ENCODE measurements at regions not wholly inside any gene's neighbourhood (a gene's known extent, or its start where the extent isn't known, plus 50 kb on each side); places are given as distances from the start of the nearest gene placed in this dataset.

DNA sequence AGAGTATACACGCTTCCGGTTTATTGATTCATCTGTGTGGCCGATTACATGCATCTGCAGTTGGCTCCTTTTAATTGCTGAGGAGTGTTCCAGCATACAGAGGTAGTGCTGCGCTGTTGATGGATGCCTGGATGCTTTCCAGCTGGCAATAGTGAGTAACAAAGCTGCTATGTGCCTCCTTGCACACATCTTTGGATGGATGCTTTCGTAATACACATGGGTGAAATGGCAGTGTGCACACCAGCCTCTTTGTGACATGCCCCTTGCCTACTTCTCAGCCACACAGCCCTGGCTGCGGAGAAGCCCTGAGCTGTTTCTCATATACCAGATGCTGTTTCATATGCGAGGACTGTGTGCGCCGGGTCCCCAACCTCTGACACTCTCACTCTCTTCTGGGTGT, 151.0 kb downstream of the GADD45G start:
- H4K91ac ChIP-seq (replicated peaks; ENCODE audit: insufficient read length, low read length), result no peak overlapping the region
- no peak overlapping the region for H4K8ac ChIP-seq (ENCODE audit: extremely low read depth, insufficient read depth, low read length)
- no peaks in the 10 kb centered on the region for H3K36me3 ChIP-seq (ENCODE audit: control insufficient read depth in 2 of 4, insufficient read depth in 4 of 4, low read length in 3 of 4)
- no peaks in the 10 kb centered on the region for H3K27me3 ChIP-seq (replicated peaks in 1 of 4; ENCODE audit: control insufficient read depth in 3 of 4, extremely low read depth in 1 of 4, insufficient read depth in 3 of 4, low read length in 3 of 4)
- DNase-seq (ENCODE audit: low read depth in 1 of 2, low spot score in 2 of 2) (no peak), FAIRE-seq (no peak)
- no peaks in the 10 kb centered on the region for H3K79me1 ChIP-seq (ENCODE audit: low read depth, low read length)
- H3K4me2 ChIP-seq (ENCODE audit: insufficient read depth in 1 of 2, low read depth in 2 of 2, low read length in 2 of 2), result no peak overlapping the region
- H3K9me3 ChIP-seq (ENCODE audit: insufficient read depth in 2 of 2, low read depth in 1 of 2, low read length in 1 of 2), result no peaks in the 10 kb centered on the region
- H3K23me2 ChIP-seq (ENCODE audit: low read depth, low read length), result no peaks in the 10 kb centered on the region
- H3K18ac ChIP-seq (ENCODE audit: extremely low read depth, low read length), result no peak overlapping the region
- no peak overlapping the region for H4K5ac ChIP-seq (ENCODE audit: insufficient read length, low read depth, low read length)
- H4K20me1 ChIP-seq (replicated peaks in 1 of 2; ENCODE audit: control insufficient read depth in 1 of 2, insufficient read depth in 2 of 2, low read length in 2 of 2), result no peaks in the 10 kb centered on the region
- H3K27ac ChIP-seq (ENCODE audit: low read depth, low read length), result no peak overlapping the region
- H2BK20ac ChIP-seq (ENCODE audit: low read length), result no peak overlapping the region
- H3K4me1 ChIP-seq (replicated peaks in 1 of 4; ENCODE audit: control insufficient read depth in 3 of 4, insufficient read depth in 4 of 4, low read length in 3 of 4), result peaks cover 0 to 7% (median 3%) of the 10 kb centered on the region in 4 experiments; a peak in 2 of 7 replicates
- ChIA-PET CTCF (ENCODE audit: partially characterized antibody) (interaction anchor here (1.0 to 2.7 kb wide), 8 partner anchors 13 to 191 kb away, joined by 3 to 8 read pairs (median 4); no protein-coding TSS in a partner anchor), POLR2A (ENCODE audit: partially characterized antibody) (interaction anchor here (1.3 kb wide), 2 partner anchors 81 to 151 kb away, joined by 3 to 5 read pairs; partner anchors contain the start of gene GADD45G)
- WGBS, 2 experiments (ENCODE audit: extremely low coverage in 1 of 2, insufficient coverage in 1 of 2, insufficient read length in 1 of 2, insufficient replicate concordance in 2 of 2, low coverage in 1 of 2, low lambda C conversion rate in 2 of 2, missing lambda C conversion rate in 1 of 2), result 77% methylated on average over 9 of the region's 9 CpGs; no CpG with 5 or more reads in 1 of the 2 experiments
- H2BK5ac ChIP-seq (ENCODE audit: low read depth, low read length), result no peak overlapping the region
- no peak overlapping the region for H2BK15ac ChIP-seq (ENCODE audit: low read length)
- H2AK5ac ChIP-seq (ENCODE audit: low read depth, low read length), result no peak overlapping the region
- no peak overlapping the region for H3K56ac ChIP-seq (replicated peaks; ENCODE audit: insufficient read length, low read depth, low read length)
- H2BK12ac ChIP-seq (ENCODE audit: low read depth, low read length), result no peak overlapping the region
- no peak overlapping the region for H3K9ac ChIP-seq (replicated peaks in 1 of 4; ENCODE audit: extremely low read depth in 1 of 4, low read depth in 3 of 4, low read length in 3 of 4)
- no peak overlapping the region for H2AFZ ChIP-seq (ENCODE audit: low read length)
- H3K23ac ChIP-seq (ENCODE audit: insufficient read length), result no peak overlapping the region
- no peak overlapping the region for H2BK120ac ChIP-seq (replicated peaks; ENCODE audit: low read depth, low read length)
- H3K14ac ChIP-seq (ENCODE audit: insufficient read length), result no peak overlapping the region
- no peak overlapping the region for H3K4me3 ChIP-seq (ENCODE audit: extremely low read depth in 1 of 4, insufficient read depth in 2 of 4, low read depth in 3 of 4, low read length in 4 of 4)
- H3K79me2 ChIP-seq (ENCODE audit: control insufficient read depth in 1 of 2, insufficient read depth in 2 of 2, low read length in 2 of 2), result no peaks in the 10 kb centered on the region
- no peak overlapping the region for H3K4ac ChIP-seq (replicated peaks; ENCODE audit: insufficient read length, low read depth, low read length)
- TF ChIP-seq SP4 (IDR thresholded peaks at IDR 0.05; ENCODE audit: low read length), result no peak
- TF ChIP-seq SIN3A (conservative IDR thresholded peaks at IDR 0.05 in 1 of 2, IDR thresholded peaks at IDR 0.05 in 1 of 2; ENCODE audit: low read depth in 1 of 2, low read length in 2 of 2), result no peak
- TF ChIP-seq BRCA1 (IDR thresholded peaks at IDR 0.05; ENCODE audit: low read depth, low read length), result no peak
- no peak for TF ChIP-seq CTCF (IDR thresholded peaks at IDR 0.05; ENCODE audit: control extremely low read depth in 1 of 3, insufficient read depth in 1 of 3, low read depth in 1 of 3, low read length in 3 of 3)
- TF ChIP-seq HDAC2 (IDR thresholded peaks at IDR 0.05; ENCODE audit: borderline replicate concordance in 1 of 2, low read depth in 2 of 2, low read length in 2 of 2), result no peak
- TF ChIP-seq SIX5 (IDR thresholded peaks at IDR 0.05; ENCODE audit: low read depth, low read length), result no peak
- TF ChIP-seq SIRT6 (IDR thresholded peaks at IDR 0.05; ENCODE audit: low read length), result no peak
- no peak for TF ChIP-seq RNF2 (IDR thresholded peaks at IDR 0.05; ENCODE audit: borderline replicate concordance, low read depth, low read length, missing control alignments, poor library complexity, severe bottlenecking)
- TF ChIP-seq, protein P1, sequence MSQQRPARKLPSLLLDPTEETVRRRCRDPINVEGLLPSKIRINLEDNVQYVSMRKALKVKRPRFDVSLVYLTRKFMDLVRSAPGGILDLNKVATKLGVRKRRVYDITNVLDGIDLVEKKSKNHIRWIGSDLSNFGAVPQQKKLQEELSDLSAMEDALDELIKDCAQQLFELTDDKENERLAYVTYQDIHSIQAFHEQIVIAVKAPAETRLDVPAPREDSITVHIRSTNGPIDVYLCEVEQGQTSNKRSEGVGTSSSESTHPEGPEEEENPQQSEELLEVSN (IDR thresholded peaks at IDR 0.05), result no peak
- TF ChIP-seq POLR2AphosphoS5 (IDR thresholded peaks at IDR 0.05; ENCODE audit: low read depth, low read length), result no peak
- no peak for TF ChIP-seq ZNF274 (IDR thresholded peaks at IDR 0.05; ENCODE audit: borderline replicate concordance, extremely low read depth, low read length)

Measured in H1 (cell line).